Head of caudate nucleus (tissue), 42 donors: ENCODE measurements at regions not wholly inside any gene's neighbourhood (a gene's known extent, or its start where the extent isn't known, plus 50 kb on each side); places are given as distances from the start of the nearest gene placed in this dataset.
"Not testable (repeated sequence)": the region's sequence is repeated elsewhere in the genome, so short reads cannot be mapped to it uniquely, and the experiment has no call there.

Experiments used
- DNase-seq, 42 donors: peaks; one replicate each; pipeline versions ENCODE4 v3.0.0 to v3.0.0-alpha.2; 2020 to 2021; ENCODE audit warnings: mixed read lengths in 7 of 42
- intact Hi-C: fragments of 100-400 bp; cut with DNase I; formaldehyde crosslinking; loops from one replicate; pipeline ENCODE4 v1.15.0; 2022

DNA sequence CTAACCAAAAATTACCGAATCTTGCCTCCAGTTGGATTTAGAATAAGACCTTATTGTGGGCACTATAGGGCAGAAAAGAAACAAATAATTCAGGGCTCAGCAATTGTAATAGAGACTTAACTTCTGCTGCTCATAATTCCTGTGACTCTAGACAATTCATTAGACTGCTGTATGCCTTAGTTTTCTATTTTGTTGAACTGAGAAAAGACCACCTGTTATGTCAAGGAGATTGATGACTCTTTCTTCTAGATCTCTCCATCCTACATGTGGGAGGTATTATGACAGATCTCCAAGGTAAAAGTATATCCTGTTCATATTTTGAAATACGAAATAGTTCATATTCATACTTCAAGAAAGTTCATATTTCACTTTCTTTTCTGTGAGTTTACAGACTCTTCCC lies 605.1 kb downstream of the PSAT1 start:
- intact Hi-C loops, result no loop called here
- DNase-seq, result no peak

DNA sequence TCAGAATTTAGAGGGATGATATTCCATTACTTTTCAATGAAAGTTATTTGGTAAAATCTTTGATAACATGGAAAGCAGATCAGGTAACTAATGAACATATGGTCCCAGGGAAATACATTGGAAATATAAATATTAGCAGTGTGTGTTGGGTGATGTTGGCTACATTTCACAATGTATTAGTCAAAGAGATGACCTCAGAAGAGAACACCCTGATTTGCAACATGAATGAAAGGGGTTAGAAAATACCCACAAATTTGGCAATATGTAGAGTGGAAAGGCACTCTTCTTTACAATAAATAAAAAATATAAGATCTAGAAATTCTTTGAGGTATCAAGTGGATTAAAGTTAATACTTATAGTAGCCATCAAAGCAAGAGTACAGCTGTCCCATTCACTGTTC lies 606.7 kb downstream of the PSAT1 start:
- intact Hi-C loops, result no loop called here
- DNase-seq, result no peak

DNA sequence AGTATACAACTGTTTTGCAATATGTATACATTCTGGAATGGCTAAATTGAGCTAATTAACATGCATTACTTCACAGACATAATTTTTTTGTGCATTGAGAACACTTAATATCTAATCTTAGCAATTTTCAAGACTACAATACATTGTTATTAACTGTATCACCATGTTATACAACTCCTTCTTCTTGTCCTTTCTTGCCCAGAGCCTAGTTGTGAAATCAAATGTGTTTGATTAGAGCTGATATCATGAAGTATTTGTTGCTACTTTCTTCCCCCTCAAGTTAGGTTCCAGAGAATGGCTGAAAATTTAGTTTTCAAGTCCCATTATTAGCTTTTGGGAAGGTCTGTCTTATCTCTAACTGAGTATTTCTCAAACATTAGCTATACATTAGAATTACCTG lies 607.8 kb downstream of the PSAT1 start:
- DNase-seq, result no peak
- intact Hi-C loops, result no loop called here

DNA sequence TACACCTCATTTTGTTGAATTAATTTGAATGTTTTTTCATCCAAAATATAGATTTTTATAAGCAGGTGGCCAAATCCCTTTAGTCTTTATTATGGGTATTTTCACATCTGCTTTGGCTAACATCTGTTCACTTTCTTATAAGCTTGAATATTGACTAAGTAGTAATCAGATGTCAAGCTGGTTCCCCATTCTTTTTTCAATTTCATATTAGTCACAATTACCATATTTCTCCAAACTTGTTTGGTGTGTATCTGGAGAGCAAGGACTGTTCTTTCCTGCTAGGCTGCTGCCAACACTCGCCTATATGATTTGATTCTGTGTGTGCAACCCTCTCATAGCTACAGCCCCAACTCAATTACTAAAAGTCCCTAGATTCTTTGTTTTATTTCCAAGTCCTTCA lies 608.5 kb downstream of the PSAT1 start:
- DNase-seq, result no peak
- intact Hi-C loops, result no loop called here

DNA sequence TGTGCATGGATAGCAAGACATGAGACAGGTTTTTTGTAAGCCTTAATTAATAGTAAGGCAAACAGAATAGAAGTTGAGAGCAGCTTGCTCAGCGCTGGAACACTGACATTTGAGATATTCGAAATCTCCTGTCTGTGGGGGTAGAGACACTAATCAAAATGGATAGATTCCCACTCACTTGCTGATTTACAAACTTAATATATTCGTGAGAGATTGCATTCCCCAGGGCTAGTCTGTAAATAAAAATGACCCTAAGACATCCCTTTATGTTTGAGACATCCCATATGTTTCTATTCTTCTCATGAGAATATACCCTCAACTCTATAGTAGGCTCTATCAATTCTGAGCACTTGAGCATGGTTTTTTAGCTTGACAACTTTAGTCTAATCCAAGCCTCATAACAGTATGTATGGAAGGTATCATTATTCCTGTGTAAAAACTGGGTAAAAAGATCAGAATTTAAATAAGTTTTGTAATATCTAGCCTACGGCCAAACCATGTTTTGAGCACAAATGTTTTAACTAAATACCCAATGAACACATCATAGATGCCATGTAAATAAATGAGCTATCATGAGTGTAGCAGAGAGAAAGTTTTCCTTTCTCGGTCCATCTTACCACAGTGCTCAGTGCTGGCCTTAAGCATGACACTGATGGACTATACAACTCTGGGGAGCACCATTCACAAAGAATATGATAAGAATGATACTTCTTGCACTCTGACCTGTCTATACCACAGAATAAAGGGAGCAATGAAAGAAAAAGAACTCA lies 609.2 kb downstream of the PSAT1 start:
- intact Hi-C loops, result no loop called here

DNA sequence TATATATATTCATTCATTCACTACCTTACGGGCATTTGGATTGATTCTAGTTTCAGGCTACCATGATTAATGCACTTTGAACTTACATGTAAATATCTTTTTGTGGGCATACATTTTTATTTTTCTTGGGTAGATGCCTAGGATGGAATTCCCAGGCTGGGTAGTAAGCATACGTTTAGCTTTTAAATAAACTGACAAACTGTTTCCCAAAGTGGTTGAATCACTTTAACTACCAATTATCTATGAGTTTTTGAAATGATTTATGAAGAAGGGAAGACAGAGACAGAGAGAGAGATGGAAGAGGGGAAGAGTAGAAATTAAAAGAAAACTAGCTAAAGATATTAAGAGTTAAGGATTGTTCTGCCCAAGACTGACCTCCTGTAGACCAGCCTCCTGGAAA lies 612.6 kb downstream of the PSAT1 start:
- no peak for DNase-seq
- intact Hi-C loops, result no loop called here

More for the DNA sequence above, 609.2 kb downstream of the PSAT1 start:
- no peak for DNase-seq

DNA sequence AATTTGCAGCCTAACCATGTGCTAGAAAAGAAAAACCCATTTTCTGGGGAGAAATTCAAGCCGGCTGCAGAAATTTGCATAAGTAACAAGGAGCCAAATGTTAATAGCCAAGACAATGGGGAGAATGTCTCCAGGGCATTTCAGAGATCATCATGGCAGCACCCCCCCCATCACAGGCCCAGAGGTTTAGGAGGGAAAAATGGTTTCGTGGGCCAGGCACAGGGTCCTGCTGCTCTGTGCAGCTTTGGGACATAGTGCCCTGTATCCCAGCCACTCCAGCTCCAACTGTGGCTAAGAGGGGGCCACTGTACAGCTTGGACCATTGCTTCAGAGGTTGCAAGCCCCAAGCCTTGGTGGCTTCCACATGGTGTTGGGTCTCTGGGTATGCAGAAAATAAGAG lies 620.0 kb downstream of the PSAT1 start:
- intact Hi-C loops, DNase-seq: not testable (repeated sequence)

DNA sequence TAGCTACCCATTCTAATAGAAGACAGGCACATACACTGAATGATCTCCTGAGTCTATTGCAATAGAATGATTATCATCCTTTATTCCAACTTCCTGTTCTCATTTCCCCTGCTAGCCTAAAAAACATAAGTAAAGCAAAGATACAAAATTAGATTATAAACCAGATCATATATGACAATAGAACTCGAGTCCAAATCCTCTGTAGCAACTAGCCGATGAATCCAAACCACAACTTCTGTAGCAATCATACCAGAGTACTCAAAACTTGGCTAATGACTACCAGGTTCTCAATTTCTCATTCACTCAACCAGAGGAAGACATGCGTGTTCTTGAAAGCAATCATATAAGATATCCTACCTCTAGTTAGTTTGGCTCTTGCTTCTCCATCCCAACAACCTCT lies 622.1 kb downstream of the PSAT1 start:
- DNase-seq, result no peak
- intact Hi-C loops, result no loop called here

DNA sequence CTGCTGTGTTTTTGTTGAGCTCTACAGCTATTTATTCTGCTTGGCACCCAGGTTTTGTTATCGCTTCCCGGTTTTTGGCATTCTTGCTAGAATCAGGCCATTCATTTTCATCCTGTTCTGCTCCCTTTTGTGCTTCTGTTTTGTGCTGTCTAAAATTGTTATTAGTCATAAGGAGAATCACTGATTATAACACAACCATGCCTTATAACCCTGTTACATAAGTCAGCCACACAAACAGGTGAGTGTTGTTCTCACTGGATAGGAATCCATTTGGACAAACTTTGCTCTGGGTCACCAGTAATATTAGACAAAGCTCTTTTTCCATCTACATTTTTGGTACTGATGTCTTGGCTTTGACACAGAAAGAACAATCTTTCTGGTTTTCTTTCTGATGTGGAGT lies 622.8 kb downstream of the PSAT1 start:
- intact Hi-C loops, result no loop called here
- DNase-seq, result no peak

DNA sequence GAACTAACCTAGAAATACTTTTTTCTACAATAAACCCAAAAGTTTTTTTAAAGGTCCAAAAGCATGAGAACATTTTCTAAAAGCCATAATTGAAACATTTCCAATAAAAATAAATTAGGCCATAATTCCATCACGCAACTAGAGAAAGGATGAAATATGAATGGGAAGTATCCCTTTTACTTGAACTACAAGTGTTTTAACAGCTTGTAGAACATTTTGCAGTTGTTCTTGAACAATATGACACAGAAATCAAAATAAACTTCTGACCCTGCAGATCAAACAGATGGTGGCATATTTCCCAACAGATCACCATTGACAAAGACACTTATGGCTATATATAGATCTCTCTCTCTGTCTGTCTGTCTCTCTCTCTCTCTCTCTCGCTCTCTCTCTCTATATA lies 624.4 kb downstream of the PSAT1 start:
- intact Hi-C loops, result no loop called here
- no peak for DNase-seq

DNA sequence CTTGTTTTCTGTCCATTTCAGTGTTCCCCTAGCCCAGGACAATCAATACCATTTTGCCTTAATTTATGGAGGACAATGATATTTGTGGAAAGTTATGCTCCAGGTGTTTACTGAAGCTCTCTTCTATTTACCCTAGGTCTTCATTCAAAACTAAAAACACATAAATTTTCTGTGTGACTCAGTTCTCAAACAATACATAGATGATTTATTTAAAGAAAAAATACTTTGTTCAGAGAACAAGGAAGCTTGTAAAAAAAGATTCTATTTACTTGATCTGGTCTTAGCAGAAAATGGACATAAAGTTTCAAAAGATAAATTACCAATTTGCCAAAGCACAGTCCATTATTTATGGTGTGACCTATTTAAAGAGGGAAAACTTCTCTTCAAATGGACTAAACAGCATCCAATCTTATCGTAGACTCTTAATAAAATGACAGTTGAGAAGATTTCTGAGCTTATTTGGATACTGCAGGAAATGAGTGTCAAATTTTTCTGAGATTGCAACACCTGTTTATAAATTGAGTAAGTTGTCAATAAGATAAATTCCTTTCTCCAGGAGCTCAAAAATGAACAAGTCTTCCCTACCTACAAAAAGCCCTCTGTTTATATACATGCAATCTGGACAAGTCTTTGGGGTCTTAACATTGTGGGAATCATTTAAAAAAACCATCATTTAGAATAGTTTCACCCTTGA lies 627.2 kb downstream of the PSAT1 start:
- intact Hi-C loops, result no loop called here
- DNase-seq, result no peak

DNA sequence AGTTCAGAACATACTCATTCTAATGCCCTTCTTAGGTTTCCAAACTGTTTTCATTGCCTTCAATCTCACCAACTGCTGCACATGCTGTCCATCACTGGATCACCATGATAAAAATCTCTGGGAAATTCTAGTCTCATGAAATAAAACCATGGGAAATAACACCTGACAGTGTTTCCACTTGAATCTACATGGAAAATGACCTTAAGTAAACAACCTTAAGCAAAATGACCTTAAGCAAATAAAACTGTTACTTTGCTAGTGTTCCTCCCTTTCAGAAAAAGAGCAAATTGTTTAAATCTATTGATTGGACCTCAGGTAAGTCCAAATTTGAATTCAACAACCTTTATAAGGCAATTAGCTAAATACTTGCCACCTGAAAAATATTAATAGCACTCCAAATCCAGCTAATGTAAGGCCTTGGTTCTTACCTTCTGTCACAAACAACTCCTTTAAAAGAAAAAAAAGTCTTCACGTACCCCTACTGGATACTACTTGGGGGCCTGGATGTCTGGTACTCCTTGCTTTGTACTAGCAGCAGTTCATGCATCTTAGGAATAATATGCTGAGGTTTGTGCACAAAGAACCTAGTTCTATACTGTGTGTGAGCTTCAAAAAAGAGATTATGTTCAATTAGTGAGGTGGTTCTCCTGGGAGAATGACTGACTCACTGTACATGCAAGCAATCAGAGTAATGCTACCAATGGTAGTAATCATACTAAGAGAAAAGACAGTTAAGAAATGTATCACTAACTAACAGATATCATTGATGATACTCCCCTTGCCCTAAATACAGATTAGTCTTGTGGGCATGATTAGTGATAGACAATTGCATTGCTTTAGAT lies 630.4 kb downstream of the PSAT1 start:
- intact Hi-C loops, result no loop called here
- no peak for DNase-seq

DNA sequence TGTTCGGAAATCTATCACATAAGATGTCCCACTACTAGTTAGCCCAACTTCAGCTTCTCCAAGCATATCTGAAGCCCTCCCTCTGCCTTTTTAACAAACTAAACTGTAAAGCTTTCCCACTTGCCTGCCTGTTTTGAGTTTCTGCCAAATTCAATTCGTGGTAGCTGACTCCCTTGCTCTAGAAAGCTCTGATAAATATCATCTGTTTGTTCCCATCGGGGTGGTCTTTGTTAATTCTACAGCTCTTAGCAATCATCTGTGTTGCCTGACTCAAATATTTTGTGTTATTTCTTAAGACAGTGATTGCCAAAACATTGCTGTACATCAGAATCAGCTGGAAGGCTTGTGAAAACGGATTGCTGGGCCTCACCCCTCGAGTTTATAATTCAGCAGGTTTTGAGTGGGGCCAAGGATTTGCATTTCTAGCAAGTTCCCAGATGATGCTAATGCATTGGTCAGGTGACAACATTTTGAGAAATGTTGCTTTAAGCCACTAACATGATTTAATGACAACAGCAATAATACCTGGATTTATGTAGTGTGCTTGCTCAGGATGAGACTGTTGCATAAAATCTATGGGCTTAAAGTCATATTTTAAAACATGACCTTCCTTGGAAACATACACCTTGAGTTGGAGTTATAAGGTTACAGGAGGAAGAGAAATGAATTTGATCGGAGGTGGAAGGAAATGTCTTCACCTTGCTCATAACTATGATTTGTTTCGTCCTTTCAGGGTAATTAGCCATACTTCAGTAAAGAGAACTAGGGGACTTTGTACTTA lies 631.9 kb downstream of the PSAT1 start:
- no peak for DNase-seq
- intact Hi-C loops, result no loop called here

DNA sequence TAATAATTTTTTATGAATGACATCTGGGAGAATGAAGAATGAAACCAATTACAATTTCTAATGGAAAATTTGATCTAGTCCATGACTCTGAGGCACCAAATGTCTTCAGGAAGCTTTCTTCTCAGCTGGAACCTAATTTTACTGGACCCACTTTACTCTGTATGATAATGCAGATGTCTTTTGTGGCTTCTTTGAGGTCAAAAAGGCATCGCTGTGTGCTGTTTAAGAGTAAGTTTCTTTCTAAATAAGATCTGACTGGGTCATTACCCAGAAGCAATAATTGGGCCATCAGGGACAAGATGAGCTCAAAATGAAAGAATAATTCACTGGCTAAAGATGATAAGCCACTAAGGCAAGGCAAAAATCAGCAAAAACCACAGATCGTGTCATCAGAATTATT lies 633.4 kb downstream of the PSAT1 start:
- intact Hi-C loops, result no loop called here
- no peak for DNase-seq

DNA sequence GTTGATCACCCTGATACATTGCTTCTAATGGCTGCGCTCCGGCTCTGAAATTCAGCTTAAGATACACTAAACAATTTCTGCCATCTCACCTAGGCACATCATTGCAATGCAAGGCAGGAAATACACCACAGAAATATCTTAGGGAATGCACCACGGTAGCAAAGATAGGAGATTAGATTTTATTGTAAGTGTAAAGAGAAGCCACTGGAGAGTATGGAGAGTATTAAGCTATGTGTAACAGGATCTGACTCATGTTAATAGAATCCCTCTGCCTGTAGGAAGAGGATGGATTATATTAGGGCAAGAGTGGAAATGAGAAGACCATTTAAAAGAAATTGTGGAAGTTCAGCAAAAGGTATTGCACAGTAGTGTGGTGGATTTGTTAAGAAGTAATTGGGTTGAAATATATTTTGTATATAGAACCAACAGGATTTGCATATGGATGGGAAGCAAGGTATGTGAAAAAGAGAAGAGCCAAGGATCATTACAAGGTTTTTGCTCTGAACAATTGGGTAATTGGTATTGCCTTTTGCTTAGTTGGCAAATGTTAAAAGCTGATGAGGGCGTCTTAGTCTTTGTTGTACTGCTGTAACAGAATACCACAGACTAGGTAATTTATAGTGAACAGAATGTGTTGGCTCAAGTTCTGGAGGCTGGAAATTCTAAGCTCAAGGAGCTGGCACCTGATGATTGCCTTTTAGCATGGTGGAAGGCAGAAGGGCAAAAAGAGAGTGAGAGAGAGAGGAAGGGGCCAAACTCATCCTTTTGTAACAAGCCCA lies 636.1 kb downstream of the PSAT1 start:
- no peak for DNase-seq
- intact Hi-C loops, result no loop called here

DNA sequence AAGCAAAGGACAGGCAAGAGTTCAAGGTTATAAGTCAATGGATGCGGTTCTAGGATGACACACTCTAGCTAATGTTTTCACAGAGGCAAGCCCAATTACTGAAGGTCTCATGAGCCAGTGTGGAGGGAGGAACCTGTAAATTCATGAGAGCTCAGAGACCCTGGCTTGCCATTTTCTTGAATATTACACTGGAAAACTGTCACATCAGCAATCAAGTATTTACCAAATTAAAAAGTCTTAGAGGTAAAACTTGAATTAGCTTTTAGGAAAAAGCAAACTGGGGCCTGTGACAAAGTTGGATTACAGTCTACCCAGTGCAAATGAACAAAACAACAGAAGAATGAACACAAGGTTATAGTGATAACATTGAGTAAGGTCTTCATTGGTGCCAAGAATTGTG lies 636.9 kb upstream of the TLE4 start:
- intact Hi-C loops, result no loop called here

DNA sequence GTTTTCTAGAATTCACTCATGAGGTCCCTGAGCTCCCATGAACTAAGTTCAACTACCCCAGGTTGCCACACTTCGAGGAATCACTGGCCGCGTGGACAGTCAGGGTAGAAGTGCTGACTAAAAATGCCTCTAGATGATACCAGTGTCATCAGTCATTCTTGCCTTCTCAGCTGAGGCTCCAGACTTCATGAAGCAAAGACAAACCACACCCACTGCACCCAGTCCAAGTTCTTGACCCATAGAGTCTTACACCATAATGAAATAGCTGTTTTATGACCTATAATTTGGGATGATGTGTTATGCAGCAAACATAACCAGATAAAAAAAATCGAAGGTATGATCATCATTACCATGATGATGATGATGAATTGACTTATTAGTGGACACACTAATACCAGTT lies 632.9 kb upstream of the TLE4 start:
- intact Hi-C loops, result no loop called here
- DNase-seq, result no peak

More for the DNA sequence above, 636.9 kb upstream of the TLE4 start:
- DNase-seq, result no peak

DNA sequence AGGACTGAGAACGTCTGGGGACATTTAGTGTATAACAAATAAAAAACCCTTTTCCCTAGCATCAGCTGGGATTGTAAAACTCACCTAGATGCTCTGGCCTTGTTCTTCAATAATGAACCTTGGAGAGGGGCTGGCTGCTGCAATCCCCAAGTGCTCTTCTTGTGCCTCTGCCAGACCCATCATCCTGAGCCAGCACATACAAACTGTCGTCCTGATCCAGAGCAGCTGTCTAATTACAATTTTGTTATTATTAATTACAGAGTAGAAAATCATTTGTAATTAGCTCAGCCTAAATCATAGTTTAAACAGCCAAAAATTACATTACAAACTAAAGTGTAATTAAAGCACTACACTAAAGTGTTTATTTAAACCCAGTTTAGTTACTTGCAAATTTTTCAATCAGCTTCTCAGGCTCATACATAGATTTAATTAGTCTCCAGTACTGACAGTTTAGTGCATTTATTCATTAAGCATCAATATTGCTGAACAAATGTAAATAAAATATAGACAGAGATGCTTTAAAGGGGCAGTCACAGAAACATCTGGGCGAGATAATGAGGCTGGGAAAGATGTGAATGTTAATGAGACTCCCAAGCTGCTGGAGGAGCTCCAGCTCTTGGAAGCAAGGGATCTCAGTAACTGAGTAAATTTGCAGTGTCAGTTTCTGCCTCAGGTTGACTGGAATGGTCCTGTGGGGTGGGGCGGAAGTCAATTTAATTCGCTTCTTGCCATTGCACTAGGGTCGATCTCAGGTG lies 632.3 kb upstream of the TLE4 start:
- intact Hi-C loops, result no loop called here
- no peak for DNase-seq
